K562 (cell line): ENCODE measurements at regions not wholly inside any gene's neighbourhood (a gene's known extent, or its start where the extent isn't known, plus 50 kb on each side); places are given as distances from the start of the nearest gene placed in this dataset.

Source experiments
- ATAC-seq: fragments of 200-7000 bp; cut with Tn5 transposase; 3 replicates; pipeline ENCODE4 v1.9.1; 2020; ENCODE audit warnings: moderate library complexity
- BruUV-seq: library from RNA; stranded (reverse); fragments of 400-500 nt; replicated peaks from 2 replicates; lab custom pipeline; 2021; lab: Mats Ljungman, UMichigan
- CTCF ChIA-PET: fragments of 300-600 bp; formaldehyde crosslinking; extraction: SDS; loops from one replicate; lab custom pipeline; 2021; ENCODE audit warnings: low intra/inter-chr PET ratio; lab: Yijun Ruan, JAX
- POLR2A ChIA-PET: fragments of 300-600, 350-650 bp; sonication (Branson Sonifier 250); formaldehyde crosslinking; extraction: SDS; loops from one replicate; lab custom pipeline; 2021; ENCODE audit warnings: antibody characterized with exemption, inconsistent platforms; lab: Yijun Ruan, JAX
- DNase-seq, 4 experiments: peaks; one replicate each; pipeline versions ENCODE4 v3.0.0 to v3.0.0-alpha.2; 2011 to 2018; ENCODE audit warnings: low spot score in 3 of 4, mixed read lengths in 3 of 4; ENCODE audit errors: extremely low read depth in 1 of 4
- FAIRE-seq: peaks from 2 replicates; lab custom pipeline; 2011; peaks lifted over from hg19 to GRCh38; lab: Jason Lieb, UNC
- H2AFZ ChIP-seq: 2 replicates; pipeline ENCODE4 v1.6.0; 2011; ENCODE audit warnings: low read depth, low read length, control low read depth, inconsistent platforms
- H3K27ac ChIP-seq: fragments of 200-600 bp; 3 replicates; pipeline ENCODE4 v1.8.0; 2011; ENCODE audit warnings: low read depth, mild to moderate bottlenecking, control low read depth, inconsistent platforms, low read length, moderate library complexity, mixed read lengths; ENCODE audit errors: extremely low read depth
- H3K27me3 ChIP-seq, 2 experiments: fragments of 300-600 bp in 1 of 2; 2 replicates in 1 of 2; 3 replicates in 1 of 2; pipeline versions ENCODE4 v1.6.0 to v1.8.0; 2011; ENCODE audit warnings: inconsistent platforms in 2 of 2, low read length in 2 of 2, mild to moderate bottlenecking in 1 of 2, mixed read lengths in 1 of 2, moderate library complexity in 1 of 2; ENCODE audit not compliant: control insufficient read depth in 2 of 2, insufficient read depth in 2 of 2
- H3K36me3 ChIP-seq: fragments of 300-600 bp; 3 replicates; pipeline ENCODE4 v1.8.0; 2011; ENCODE audit warnings: mild to moderate bottlenecking, low read length, inconsistent platforms; ENCODE audit not compliant: control insufficient read depth, insufficient read depth
- H3K4me1 ChIP-seq, 2 experiments: fragments of 200-600 bp in 1 of 2; replicated peaks in 1 of 2; 2 replicates in 1 of 2; 3 replicates in 1 of 2; pipeline versions ENCODE4 v1.5.1 to v1.8.0; 2011; ENCODE audit warnings: inconsistent platforms in 2 of 2, low read length in 2 of 2, mild to moderate bottlenecking in 1 of 2, mixed read lengths in 1 of 2, moderate library complexity in 1 of 2; ENCODE audit not compliant: control insufficient read depth in 2 of 2, insufficient read depth in 2 of 2
- H3K4me2 ChIP-seq: 2 replicates; pipeline ENCODE4 v1.6.1; 2011; ENCODE audit warnings: low read length, control low read depth, inconsistent platforms, mixed read lengths; ENCODE audit not compliant: insufficient read depth
- H3K4me3 ChIP-seq: fragments of 200-600 bp; sonication (generic), shearing (Covaris generic); 2 replicates; pipeline ENCODE4 v1.5.1; 2016; ENCODE audit warnings: control low read depth, inconsistent platforms
- H3K79me2 ChIP-seq: fragments of 200-600 bp; 3 replicates; pipeline ENCODE4 v1.8.0; 2011; ENCODE audit warnings: low read length, inconsistent platforms; ENCODE audit not compliant: control insufficient read depth, insufficient read depth
- H3K9ac ChIP-seq, 2 experiments: 2 replicates each; pipeline versions ENCODE4 v1.6.0 to v1.6.1; 2011; ENCODE audit warnings: low read depth in 2 of 2, low read length in 2 of 2, control low read depth in 1 of 2, inconsistent platforms in 1 of 2, mild to moderate bottlenecking in 1 of 2, mixed read lengths in 1 of 2; ENCODE audit not compliant: insufficient read depth in 1 of 2
- H3K9me1 ChIP-seq: one replicate; pipeline ENCODE4 v1.6.0; 2011; ENCODE audit warnings: inconsistent platforms, mild to moderate bottlenecking, low read length, moderate library complexity; ENCODE audit not compliant: control insufficient read depth, insufficient read depth
- H3K9me3 ChIP-seq: replicated peaks from 2 replicates; pipeline ENCODE4 v1.5.1; 2011; ENCODE audit warnings: low read depth, low read length, inconsistent platforms; ENCODE audit not compliant: control insufficient read depth, insufficient read depth
- H4K20me1 ChIP-seq: replicated peaks from 2 replicates; pipeline ENCODE4 v1.6.1; 2011; ENCODE audit warnings: low read length, inconsistent platforms, mixed read lengths; ENCODE audit not compliant: control insufficient read depth, insufficient read depth
- C11orf30 ChIP-seq: fragments of 450-650 bp; IDR thresholded peaks from 2 replicates; pipeline ENCODE4 v1.6.1; 2016; ENCODE audit warnings: low read depth, mild to moderate bottlenecking
- CGGBP1 ChIP-seq: fragments of 250-450 bp; sonication (Bioruptor Pico); IDR thresholded peaks from 2 replicates; pipeline ENCODE4 v1.9.0; 2021; ENCODE audit warnings: mild to moderate bottlenecking
- GATAD2B ChIP-seq: fragments of 450-650 bp; IDR thresholded peaks from 2 replicates; pipeline ENCODE4 v1.6.1; 2017; ENCODE audit warnings: mild to moderate bottlenecking, borderline replicate concordance
- HMBOX1 ChIP-seq: sonication (generic); IDR thresholded peaks from 2 replicates; pipeline ENCODE4 v1.6.1; 2016
- MAFF ChIP-seq: IDR thresholded peaks from 2 replicates; pipeline ENCODE4 v1.6.1; 2012; ENCODE audit warnings: low read length, improper control_type of control experiment
- MAFG ChIP-seq: fragments of 450-650 bp; conservative IDR thresholded peaks from 2 replicates; pipeline ENCODE4 v1.6.1; 2016; ENCODE audit warnings: missing genetic modification characterization, missing compliant biosample characterization
- MAFK ChIP-seq: IDR thresholded peaks from 2 replicates; pipeline ENCODE4 v1.6.1; 2011; ENCODE audit warnings: low read length, improper control_type of control experiment
- MECOM ChIP-seq: fragments of 250-450 bp; sonication (Bioruptor Pico); IDR thresholded peaks from 2 replicates; pipeline ENCODE4 v1.8.0; 2022; ENCODE audit warnings: inconsistent platforms
- NCOR1 ChIP-seq: fragments of 450-650 bp; IDR thresholded peaks from 2 replicates; pipeline ENCODE4 v1.6.1; 2016; ENCODE audit warnings: mild to moderate bottlenecking, moderate library complexity
- PCBP1 ChIP-seq: fragments of 200-400 bp; formaldehyde crosslinking; IDR thresholded peaks from 2 replicates; pipeline ENCODE4 v1.6.1; 2018; ENCODE audit warnings: mild to moderate bottlenecking, low read depth, low read length; ENCODE audit not compliant: poor library complexity, severe bottlenecking
- POLR3A ChIP-seq: IDR thresholded peaks from 2 replicates; pipeline ENCODE4 v1.6.1; 2011; ENCODE audit warnings: borderline replicate concordance, mild to moderate bottlenecking, moderate library complexity; ENCODE audit not compliant: insufficient read length, insufficient read depth; ENCODE audit errors: extremely low read depth
- TSHZ1 ChIP-seq: fragments of 250-450 bp; sonication (Bioruptor Pico); IDR thresholded peaks from 2 replicates; pipeline ENCODE4 v1.4.0; 2020; ENCODE audit warnings: mild to moderate bottlenecking, moderate library complexity
- ZNF316 ChIP-seq: fragments of 450-650 bp; IDR thresholded peaks from 2 replicates; pipeline ENCODE4 v1.6.1; 2016
- WGBS: fragments of 100-300 bp; shearing (Covaris generic); methylation state at CpG from one replicate; pipeline ENCODE4 v1.1.6; 2016; ENCODE audit warnings: low coverage, mixed read lengths; ENCODE audit not compliant: insufficient coverage; ENCODE audit errors: missing lambda C conversion rate; 5-methylcytosine and 5-hydroxymethylcytosine counted together
- in situ Hi-C: fragments of 300-500 bp; cut with MboI; formaldehyde crosslinking; loops from 4 replicates; pipeline ENCODE4 v1.15.0; 2018; ENCODE audit warnings: inconsistent platforms, mixed read lengths
- intact Hi-C: fragments of 100-400 bp; cut with micrococcal nuclease; formaldehyde crosslinking; loops from 2 replicates; pipeline ENCODE4 v1.14.2; 2022

- FAIRE-seq (peak; percentile 37), ATAC-seq (no peak), DNase-seq (no peak)
- Histone ChIP-seq H3K4me1 (no peaks in the 10 kb centered on the region), H3K9me1 (no peaks in the 10 kb centered on the region), H3K4me3 (no peak overlapping the region), H3K9ac (no peak overlapping the region), H4K20me1 (no peaks in the 10 kb centered on the region), H3K4me2 (no peak overlapping the region), H3K27ac (no peak overlapping the region), H3K9me3 (no peaks in the 10 kb centered on the region; the same call in 1 of the 2 replicates), H3K27me3 (no peaks in the 10 kb centered on the region), H3K36me3 (no peaks in the 10 kb centered on the region), H2AFZ (no peak overlapping the region), H3K79me2 (no peaks in the 10 kb centered on the region)
- in situ Hi-C loops: no loop called here
- TF ChIP-seq MAFF (peak; percentile 64), MAFK (peak; percentile 55), C11orf30 (peak; percentile 46), NCOR1 (no peak), ZNF316 (peak; percentile 64), MECOM (CRISPR knock-in tag) (no peak), MAFG (tag) (peak; percentile 36; the same call in 1 of the 2 replicates)
- no TSS peak for BruUV-seq
- POLR2A ChIA-PET: no interaction called here
- intact Hi-C loops: no loop called here
- CTCF ChIA-PET: no interaction called here
- 0% methylated on average over 1 of the region's 1 CpG for WGBS
These were observed 297.0 kb upstream of the TAS2R1 start for GRCh38 chr5:9927106-9927505.

GRCh38 chr5:9924614-9925013 is 294.5 kb upstream of the TAS2R1 start:
- WGBS: 0% methylated on average over 2 of the region's 2 CpGs
- Histone ChIP-seq H2AFZ (no peak overlapping the region), H3K4me2 (no peak overlapping the region), H3K27me3 (no peaks in the 10 kb centered on the region), H3K4me3 (no peak overlapping the region), H3K79me2 (no peaks in the 10 kb centered on the region), H3K9me1 (no peaks in the 10 kb centered on the region), H3K4me1 (no peaks in the 10 kb centered on the region), H3K36me3 (no peaks in the 10 kb centered on the region), H3K9me3 (no peaks in the 10 kb centered on the region; the same call in 1 of the 2 replicates), H4K20me1 (no peaks in the 10 kb centered on the region), H3K9ac (no peak overlapping the region), H3K27ac (no peak overlapping the region)
- ChIA-PET CTCF (no interaction called here), POLR2A (interaction anchor here (0.6 kb wide), 1 partner anchor 18 kb away, joined by 3 read pairs; no protein-coding TSS in a partner anchor)
- ATAC-seq: no peak
- DNase-seq: no peak
- intact Hi-C loops: no loop called here
- no TSS peak for BruUV-seq
- in situ Hi-C loops: no loop called here
- no peak for FAIRE-seq
- TF ChIP-seq TSHZ1: no peak
- no peak for TF ChIP-seq POLR3A
- TF ChIP-seq CGGBP1 (CRISPR knock-in tag): no peak
- TF ChIP-seq HMBOX1: no peak
- no peak for TF ChIP-seq GATAD2B
- no peak for TF ChIP-seq PCBP1
